VCaP (cell line): ENCODE measurements at regions not wholly inside any gene's neighbourhood (a gene's known extent, or its start where the extent isn't known, plus 50 kb on each side); places are given as distances from the start of the nearest gene placed in this dataset.

Experiments used
- H3K27ac ChIP-seq: fragments of 450-650 bp; 2 replicates; pipeline ENCODE4 v1.5.1; 2017
- CTCF ChIP-seq: fragments of 450-650 bp; conservative IDR thresholded peaks from 2 replicates; pipeline ENCODE4 v1.5.1; 2017; ENCODE audit warnings: mild to moderate bottlenecking, moderate library complexity

GRCh38 chr2:37499113-37499512, 154.7 kb downstream of the QPCT start:
- no peak for TF ChIP-seq CTCF
- H3K27ac ChIP-seq, result no peak overlapping the region

- H3K27ac ChIP-seq, result no peak overlapping the region
- TF ChIP-seq CTCF, result no peak
These were observed 155.6 kb downstream of the QPCT start for GRCh38 chr2:37500031-37500430.

GRCh38 chr2:37501113-37501512, 156.7 kb downstream of the QPCT start:
- no peak for TF ChIP-seq CTCF
- no peak overlapping the region for H3K27ac ChIP-seq

- no peak overlapping the region for H3K27ac ChIP-seq
- TF ChIP-seq CTCF, result no peak
These were observed 162.1 kb downstream of the QPCT start for GRCh38 chr2:37506407-37507050.

- H3K27ac ChIP-seq, result no peak overlapping the region
- no peak for TF ChIP-seq CTCF
These were observed 162.6 kb downstream of the QPCT start for GRCh38 chr2:37507051-37507410.

- H3K27ac ChIP-seq, result no peak overlapping the region
- no peak for TF ChIP-seq CTCF
These were observed 163.3 kb downstream of the QPCT start for GRCh38 chr2:37507703-37508102.

- no peak overlapping the region for H3K27ac ChIP-seq
- TF ChIP-seq CTCF, result no peak
These were observed 158.5 kb downstream of the CDC42EP3 start for GRCh38 chr2:37512971-37513370.
